Stimulated activated CD4-positive, alpha-beta T cell treated with anti-CD3 and anti-CD28 coated beads, Interleukin-1b, Interleukin-23, amount 100 ng/mL, for 48 hours (primary cell): ENCODE measurements at regions not wholly inside any gene's neighbourhood (a gene's known extent, or its start where the extent isn't known, plus 50 kb on each side); places are given as distances from the start of the nearest gene placed in this dataset.
"Not testable (repeated sequence)": the region's sequence is repeated elsewhere in the genome, so short reads cannot be mapped to it uniquely, and the experiment has no call there.

Experiments used
- DNase-seq: peaks from one replicate; pipeline ENCODE4 v3.0.0-alpha.2; 2020

- DNase-seq, result no peak
Observed at GRCh38 chr1:60705026-60705425, 377.3 kb upstream of the NFIA start.

GRCh38 chr1:60703155-60703554 lies 379.2 kb upstream of the NFIA start:
- no peak for DNase-seq

- DNase-seq, result no peak
Observed at GRCh38 chr1:60699325-60699724, 383.0 kb upstream of the NFIA start.

GRCh38 chr1:60697204-60697994 lies 385.0 kb upstream of the NFIA start:
- DNase-seq, result no peak

GRCh38 chr1:60696512-60696911 lies 385.8 kb upstream of the NFIA start:
- DNase-seq, result no peak

- no peak for DNase-seq
Observed at GRCh38 chr1:60695716-60696171, 386.6 kb upstream of the NFIA start.

GRCh38 chr1:60694980-60695379 lies 387.4 kb upstream of the NFIA start:
- DNase-seq, result no peak

- DNase-seq, result no peak
Observed at GRCh38 chr1:60692031-60692430, 390.3 kb upstream of the NFIA start.

- DNase-seq, result not testable (repeated sequence)
Observed at GRCh38 chr1:60688221-60688620, 394.1 kb upstream of the NFIA start.

- DNase-seq, result no peak
Observed at GRCh38 chr1:60681095-60681860, 401.1 kb upstream of the NFIA start.

GRCh38 chr1:60679524-60680375 lies 402.6 kb upstream of the NFIA start:
- DNase-seq, result no peak

- DNase-seq, result no peak
Observed at GRCh38 chr1:60678802-60679201, 403.6 kb upstream of the NFIA start.

GRCh38 chr1:60678391-60678790 lies 404.0 kb upstream of the NFIA start:
- no peak for DNase-seq

- DNase-seq, result no peak
Observed at GRCh38 chr1:60672449-60672848, 409.9 kb upstream of the NFIA start.

- no peak for DNase-seq
Observed at GRCh38 chr1:60670302-60670701, 412.1 kb upstream of the NFIA start.

- DNase-seq, result no peak
Observed at GRCh38 chr1:60668585-60668984, 413.8 kb upstream of the NFIA start.

GRCh38 chr1:60665311-60665710 lies 417.1 kb upstream of the NFIA start:
- no peak for DNase-seq

- DNase-seq, result no peak
Observed at GRCh38 chr1:60664086-60664625, 418.2 kb upstream of the NFIA start.

GRCh38 chr1:60662486-60663044 lies 419.8 kb upstream of the NFIA start:
- no peak for DNase-seq

GRCh38 chr1:60657926-60658325 lies 424.4 kb upstream of the NFIA start:
- no peak for DNase-seq

- no peak for DNase-seq
Observed at GRCh38 chr1:60655679-60656355, 426.5 kb upstream of the NFIA start.

- not testable (repeated sequence) for DNase-seq
Observed at GRCh38 chr1:60640033-60640551, 442.3 kb upstream of the NFIA start.
